ENCODE measurements at regions not wholly inside any gene's neighbourhood (a gene's known extent, or its start where the extent isn't known, plus 50 kb on each side); places are given as distances from the start of the nearest gene placed in this dataset.
"Not testable (repeated sequence)": the region's sequence is repeated elsewhere in the genome, so short reads cannot be mapped to it uniquely, and the experiment has no call there.

DNA sequence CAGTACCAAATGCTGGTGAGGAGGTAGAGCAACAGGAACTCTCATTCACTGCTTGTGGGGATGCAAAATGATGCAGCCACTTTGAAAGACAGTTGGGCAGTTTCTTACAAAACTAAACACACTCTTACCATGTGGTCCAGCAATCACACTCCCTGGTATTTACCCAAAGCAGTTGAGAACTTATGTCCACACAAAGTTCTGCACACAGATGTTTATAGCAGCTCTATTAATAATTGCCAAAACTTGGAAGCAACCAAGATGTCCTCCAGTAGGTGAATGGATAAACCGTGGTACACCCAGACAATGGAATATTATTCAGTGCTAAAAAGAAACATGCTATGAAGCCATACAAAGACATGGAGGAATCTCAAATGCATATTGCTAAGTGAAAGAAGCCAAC is 139.1 kb upstream of the SLC6A11 start:
- H3K36me3 Mint-ChIP-seq (ENCODE audit: low read depth): no peaks in the 10 kb centered on the region
- H3K9me3 Mint-ChIP-seq: no peaks in the 10 kb centered on the region
- H3K27ac Mint-ChIP-seq: no peak overlapping the region
- peaks cover 12% of the 10 kb centered on the region for H3K27me3 Mint-ChIP-seq
- no peak overlapping the region for H3K4me3 Mint-ChIP-seq
- no peaks in the 10 kb centered on the region for H3K4me1 Mint-ChIP-seq (ENCODE audit: low read depth)
- intact Hi-C loops (cut with micrococcal nuclease): no loop called here

DNA sequence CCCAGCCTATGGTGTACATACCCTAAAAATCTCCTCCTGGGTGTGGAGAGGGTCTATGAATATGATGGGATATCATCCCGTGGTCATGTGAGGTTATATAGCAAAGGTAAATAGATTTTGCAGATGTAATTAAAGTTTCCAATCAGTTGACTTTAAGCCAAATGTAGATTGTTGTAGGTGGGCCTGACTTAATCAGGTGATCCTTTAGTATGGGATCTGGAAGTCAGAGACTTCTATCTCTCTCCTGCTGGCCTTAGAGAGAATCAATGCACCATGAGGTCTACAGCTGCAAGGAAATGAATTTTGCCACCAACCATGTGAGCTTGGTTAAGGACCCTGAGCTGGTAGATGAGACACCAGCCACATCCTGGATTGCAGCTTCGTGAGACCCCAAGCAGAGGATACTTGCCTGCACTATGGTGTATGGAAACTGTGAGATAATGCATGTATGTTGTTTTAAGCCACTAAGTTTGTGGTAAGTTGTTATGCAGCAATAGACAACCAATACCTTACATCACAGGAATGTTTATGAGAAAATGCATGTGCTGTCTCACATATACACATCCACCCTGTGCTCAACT is 137.1 kb upstream of the SLC6A11 start:
- no peaks in the 10 kb centered on the region for H3K4me1 Mint-ChIP-seq (ENCODE audit: low read depth)
- no peak overlapping the region for H3K4me3 Mint-ChIP-seq
- peaks cover 13% of the 10 kb centered on the region for H3K27me3 Mint-ChIP-seq
- intact Hi-C loops (cut with micrococcal nuclease): no loop called here
- H3K36me3 Mint-ChIP-seq (ENCODE audit: low read depth): no peaks in the 10 kb centered on the region
- H3K27ac Mint-ChIP-seq: no peak overlapping the region
- H3K9me3 Mint-ChIP-seq: no peaks in the 10 kb centered on the region

DNA sequence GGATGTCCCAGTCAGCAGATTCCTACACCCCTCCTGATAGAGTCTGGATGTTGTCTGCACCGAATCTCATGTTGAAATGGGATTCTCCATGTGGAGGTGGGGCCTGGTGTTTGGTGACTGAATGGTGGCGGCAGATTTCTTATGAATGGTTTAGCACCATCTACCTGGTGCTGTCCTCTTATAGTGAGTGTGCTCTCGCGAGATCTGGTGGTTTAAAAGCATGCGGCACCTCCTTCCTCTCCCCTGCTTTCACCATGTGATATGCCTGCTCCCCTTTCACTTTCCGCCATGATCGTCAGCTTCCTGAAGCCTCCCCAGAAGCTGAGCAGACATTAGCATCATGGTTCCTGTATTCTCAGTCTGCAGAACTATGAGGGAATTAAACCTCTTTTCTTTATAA is 135.2 kb upstream of the SLC6A11 start:
- Mint-ChIP-seq H3K4me1 (ENCODE audit: low read depth) (no peaks in the 10 kb centered on the region), H3K4me3 (no peak overlapping the region), H3K36me3 (ENCODE audit: low read depth) (no peaks in the 10 kb centered on the region), H3K27me3 (peaks cover 8% of the 10 kb centered on the region), H3K9me3 (no peaks in the 10 kb centered on the region), H3K27ac (no peak overlapping the region)
- intact Hi-C loops (cut with micrococcal nuclease): no loop called here

GRCh38 chr3:10682692-10683091 is 133.3 kb upstream of the SLC6A11 start:
- intact Hi-C loops (cut with micrococcal nuclease): no loop called here
- peaks cover 4% of the 10 kb centered on the region for H3K27me3 Mint-ChIP-seq
- no peaks in the 10 kb centered on the region for H3K9me3 Mint-ChIP-seq
- H3K27ac Mint-ChIP-seq: no peak overlapping the region
- H3K36me3 Mint-ChIP-seq (ENCODE audit: low read depth): no peaks in the 10 kb centered on the region
- H3K4me3 Mint-ChIP-seq: no peak overlapping the region
- no peaks in the 10 kb centered on the region for H3K4me1 Mint-ChIP-seq (ENCODE audit: low read depth)

DNA sequence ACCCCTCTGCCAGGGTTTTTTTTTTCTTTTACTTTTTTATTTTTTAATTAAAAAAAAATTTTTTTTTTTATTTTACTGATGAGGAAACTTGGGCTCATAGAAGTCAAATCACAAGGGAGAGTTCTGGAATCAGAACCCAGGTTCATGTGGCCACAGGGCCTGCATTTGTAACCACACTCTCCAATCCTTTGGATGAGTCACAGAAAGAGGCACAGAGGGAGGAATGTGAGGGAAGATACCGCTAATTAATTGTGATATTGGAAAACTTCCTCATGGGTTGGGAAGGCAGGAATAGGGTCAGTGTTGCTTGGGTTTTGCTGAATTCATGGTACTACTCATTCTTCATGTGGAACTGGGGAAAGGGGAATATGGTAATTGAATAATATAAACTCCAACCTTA is 132.9 kb upstream of the SLC6A11 start:
- Mint-ChIP-seq H3K27ac (no peak overlapping the region), H3K27me3 (peaks cover 4% of the 10 kb centered on the region), H3K36me3 (ENCODE audit: low read depth) (no peaks in the 10 kb centered on the region), H3K4me1 (ENCODE audit: low read depth) (no peaks in the 10 kb centered on the region), H3K4me3 (no peak overlapping the region), H3K9me3 (no peaks in the 10 kb centered on the region)
- intact Hi-C loops (cut with micrococcal nuclease): no loop called here

DNA sequence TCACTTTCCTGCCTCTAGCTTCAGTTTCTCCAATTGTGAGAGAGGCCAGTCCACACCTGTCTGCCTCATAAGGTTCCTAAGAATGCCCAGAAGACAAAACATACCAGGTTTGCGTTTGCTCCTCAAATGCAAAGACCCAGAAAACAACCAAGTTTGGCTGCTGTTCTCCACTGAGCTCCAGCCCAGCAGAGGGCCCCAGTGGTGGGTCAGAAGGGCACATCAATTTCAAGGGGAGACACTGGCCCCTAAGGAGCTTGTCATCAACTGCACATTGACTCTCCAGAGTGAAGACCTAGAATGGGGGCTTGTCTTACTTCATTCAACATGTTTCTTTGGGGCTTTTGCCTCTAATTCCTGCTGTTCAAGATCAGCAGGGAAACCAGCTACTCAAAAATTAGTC is 127.9 kb upstream of the SLC6A11 start:
- H3K36me3 Mint-ChIP-seq (ENCODE audit: low read depth): no peaks in the 10 kb centered on the region
- H3K4me1 Mint-ChIP-seq (ENCODE audit: low read depth): no peaks in the 10 kb centered on the region
- intact Hi-C loops (cut with micrococcal nuclease): no loop called here
- H3K27ac Mint-ChIP-seq: no peak overlapping the region
- H3K4me3 Mint-ChIP-seq: no peak overlapping the region
- no peaks in the 10 kb centered on the region for H3K9me3 Mint-ChIP-seq
- peaks cover 11% of the 10 kb centered on the region for H3K27me3 Mint-ChIP-seq

DNA sequence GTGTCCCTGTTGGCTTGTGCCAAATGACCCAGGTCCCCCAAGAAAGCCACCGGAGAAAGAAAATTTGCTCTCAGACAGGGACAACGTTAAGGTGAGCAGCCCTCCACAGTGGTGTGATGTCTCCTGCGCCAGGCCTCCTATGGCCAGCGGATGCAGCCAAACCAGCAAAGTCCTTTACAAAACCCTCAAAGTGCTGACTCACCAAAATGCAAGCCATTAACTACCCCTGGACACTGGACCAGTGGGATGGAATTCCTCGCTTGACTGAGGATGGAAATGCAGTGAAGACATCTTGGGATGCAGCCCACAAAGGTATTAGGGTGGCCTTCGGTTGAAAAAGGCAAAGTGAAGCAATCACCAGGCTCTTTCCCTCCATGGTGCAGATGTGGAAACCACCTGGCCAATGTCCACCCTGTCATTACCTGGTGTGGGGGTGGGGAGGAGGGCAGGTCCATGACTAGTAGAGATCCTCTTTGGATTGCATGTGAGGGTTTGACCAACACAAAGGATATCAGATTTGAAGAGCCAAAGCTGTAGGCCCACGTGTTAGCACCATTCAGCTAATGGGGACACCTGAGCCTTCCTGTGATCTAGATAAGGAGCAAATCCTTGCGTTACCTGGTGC is 127.4 kb upstream of the SLC6A11 start:
- H3K27ac Mint-ChIP-seq: no peak overlapping the region
- H3K27me3 Mint-ChIP-seq: peaks cover 11% of the 10 kb centered on the region
- no peak overlapping the region for H3K4me3 Mint-ChIP-seq
- no peaks in the 10 kb centered on the region for H3K9me3 Mint-ChIP-seq
- no peaks in the 10 kb centered on the region for H3K36me3 Mint-ChIP-seq (ENCODE audit: low read depth)
- intact Hi-C loops (cut with micrococcal nuclease): no loop called here
- no peaks in the 10 kb centered on the region for H3K4me1 Mint-ChIP-seq (ENCODE audit: low read depth)

DNA sequence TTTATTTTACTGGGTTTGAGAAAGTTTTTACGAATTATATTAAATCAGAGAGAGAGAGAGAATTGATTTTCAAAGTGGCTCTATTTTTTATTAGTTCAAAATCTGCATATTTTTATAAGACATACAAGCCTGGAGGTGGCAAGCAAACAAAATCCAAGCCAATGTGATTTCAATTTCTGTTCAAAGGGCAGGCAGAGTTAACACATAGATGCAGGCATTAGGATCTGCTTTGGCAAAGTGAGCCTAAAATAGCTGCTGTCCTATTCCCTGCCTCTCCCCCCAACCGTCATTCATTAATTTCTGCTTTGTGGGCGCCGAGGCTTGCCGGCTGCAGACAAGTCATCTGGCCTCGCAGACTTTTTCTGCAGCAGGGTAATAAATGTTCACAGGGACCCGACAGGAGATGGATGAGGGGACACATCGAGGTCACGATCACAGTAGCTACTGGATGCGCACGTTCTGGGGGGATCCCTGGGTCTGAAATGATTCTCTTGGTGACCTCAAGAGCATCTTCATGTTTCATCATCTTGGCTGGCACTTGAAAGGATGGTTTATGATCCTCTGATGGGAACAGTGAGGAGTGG is 123.9 kb upstream of the SLC6A11 start:
- no peaks in the 10 kb centered on the region for H3K9me3 Mint-ChIP-seq
- H3K27ac Mint-ChIP-seq: no peak overlapping the region
- intact Hi-C loops (cut with micrococcal nuclease): no loop called here
- no peak overlapping the region for H3K4me3 Mint-ChIP-seq
- no peaks in the 10 kb centered on the region for H3K36me3 Mint-ChIP-seq (ENCODE audit: low read depth)
- H3K27me3 Mint-ChIP-seq: peaks cover 12% of the 10 kb centered on the region
- H3K4me1 Mint-ChIP-seq (ENCODE audit: low read depth): no peaks in the 10 kb centered on the region

- Mint-ChIP-seq H3K27ac (no peak overlapping the region), H3K4me1 (ENCODE audit: low read depth) (no peaks in the 10 kb centered on the region)
- intact Hi-C loops (cut with micrococcal nuclease): no loop called here
These were observed 122.6 kb upstream of the SLC6A11 start for GRCh38 chr3:10693457-10693856.

GRCh38 chr3:10694179-10694578 is 121.8 kb upstream of the SLC6A11 start:
- no peaks in the 10 kb centered on the region for H3K36me3 Mint-ChIP-seq (ENCODE audit: low read depth)
- H3K9me3 Mint-ChIP-seq: no peaks in the 10 kb centered on the region
- H3K4me3 Mint-ChIP-seq: no peak overlapping the region
- H3K27ac Mint-ChIP-seq: no peak overlapping the region
- H3K4me1 Mint-ChIP-seq (ENCODE audit: low read depth): no peaks in the 10 kb centered on the region
- intact Hi-C loops (cut with micrococcal nuclease): no loop called here
- H3K27me3 Mint-ChIP-seq: peaks cover 17% of the 10 kb centered on the region

More at GRCh38 chr3:10693457-10693856, 122.6 kb upstream of the SLC6A11 start:
- no peak overlapping the region for H3K4me3 Mint-ChIP-seq
- H3K36me3 Mint-ChIP-seq (ENCODE audit: low read depth): no peaks in the 10 kb centered on the region
- H3K27me3 Mint-ChIP-seq: peaks cover 14% of the 10 kb centered on the region
- H3K9me3 Mint-ChIP-seq: no peaks in the 10 kb centered on the region

- H3K4me3 Mint-ChIP-seq; H3K9me3 Mint-ChIP-seq; H3K4me1 Mint-ChIP-seq (ENCODE audit: low read depth); H3K36me3 Mint-ChIP-seq (ENCODE audit: low read depth); intact Hi-C loops (cut with micrococcal nuclease); H3K27ac Mint-ChIP-seq: not testable (repeated sequence)
- H3K27me3 Mint-ChIP-seq: peaks cover 14% of the 10 kb centered on the region
These were observed 120.8 kb upstream of the SLC6A11 start for GRCh38 chr3:10695186-10695585.

- no peak overlapping the region for H3K27ac Mint-ChIP-seq
- no peak overlapping the region for H3K4me3 Mint-ChIP-seq
- no peaks in the 10 kb centered on the region for H3K36me3 Mint-ChIP-seq (ENCODE audit: low read depth)
- intact Hi-C loops (cut with micrococcal nuclease): no loop called here
- H3K27me3 Mint-ChIP-seq: peaks cover 16% of the 10 kb centered on the region
- H3K9me3 Mint-ChIP-seq: no peaks in the 10 kb centered on the region
- H3K4me1 Mint-ChIP-seq (ENCODE audit: low read depth): no peaks in the 10 kb centered on the region
These were observed 120.3 kb upstream of the SLC6A11 start for GRCh38 chr3:10695595-10696285.

- Mint-ChIP-seq H3K27ac (no peak overlapping the region), H3K4me3 (no peak overlapping the region), H3K27me3 (peaks cover 21% of the 10 kb centered on the region), H3K36me3 (ENCODE audit: low read depth) (no peaks in the 10 kb centered on the region), H3K9me3 (no peaks in the 10 kb centered on the region), H3K4me1 (ENCODE audit: low read depth) (no peaks in the 10 kb centered on the region)
- intact Hi-C loops (cut with micrococcal nuclease): no loop called here
These were observed 118.1 kb upstream of the SLC6A11 start for GRCh38 chr3:10697918-10698317.

DNA sequence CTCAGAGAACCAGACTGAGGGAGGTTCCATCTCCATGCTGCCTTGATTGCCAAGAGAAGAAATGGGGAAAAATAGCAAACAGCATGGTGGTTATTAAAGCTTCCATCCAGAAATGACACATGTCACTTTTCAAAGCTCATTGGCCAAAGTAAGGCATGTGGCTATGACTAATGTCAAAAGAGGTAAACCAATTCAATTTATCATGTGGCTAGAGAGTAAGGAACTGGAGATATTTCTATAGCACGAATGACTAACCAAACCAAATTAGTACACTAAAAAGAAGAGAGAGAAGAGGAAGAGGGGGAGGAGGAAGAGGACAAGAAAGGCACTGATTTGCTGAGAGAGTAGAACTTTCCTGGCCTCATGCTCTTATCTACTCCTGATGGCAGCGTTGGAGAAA is 115.2 kb upstream of the SLC6A11 start:
- no peak overlapping the region for H3K4me3 Mint-ChIP-seq

More for the DNA sequence above, 115.2 kb upstream of the SLC6A11 start:
- Mint-ChIP-seq H3K36me3 (ENCODE audit: low read depth) (no peaks in the 10 kb centered on the region), H3K4me1 (ENCODE audit: low read depth) (no peaks in the 10 kb centered on the region), H3K27me3 (peaks cover 45% of the 10 kb centered on the region), H3K9me3 (no peaks in the 10 kb centered on the region), H3K27ac (no peak overlapping the region)
- intact Hi-C loops (cut with micrococcal nuclease): no loop called here

Measured in dendritic cell treated with granulocyte-macrophage colony-stimulating factor and Interleukin-4, amounts not matched to agents 40 ng/mL and 50 ng/mL, for 4 days (primary cell).